GM12872 (cell line): ENCODE measurements at regions not wholly inside any gene's neighbourhood (a gene's known extent, or its start where the extent isn't known, plus 50 kb on each side); places are given as distances from the start of the nearest gene placed in this dataset.

Experiments used
- CTCF ChIP-seq: IDR thresholded peaks from 3 replicates; pipeline ENCODE4 v1.5.1; 2011; ENCODE audit warnings: low read depth, mild to moderate bottlenecking, low read length, moderate library complexity; ENCODE audit not compliant: insufficient read depth

- no peak for TF ChIP-seq CTCF
Measured at GRCh38 chr4:24417206-24417605, 167.1 kb downstream of the DHX15 start.

GRCh38 chr4:24416293-24416692 lies 168.1 kb downstream of the DHX15 start:
- TF ChIP-seq CTCF = no peak

GRCh38 chr4:24413311-24413784 lies 171.0 kb downstream of the DHX15 start:
- TF ChIP-seq CTCF = no peak

GRCh38 chr4:24411806-24412205 lies 172.5 kb downstream of the DHX15 start:
- TF ChIP-seq CTCF = no peak

- TF ChIP-seq CTCF = no peak
Measured at GRCh38 chr4:24411299-24411698, 173.1 kb downstream of the DHX15 start.

GRCh38 chr4:24408640-24409039 lies 175.7 kb downstream of the DHX15 start:
- no peak for TF ChIP-seq CTCF

GRCh38 chr4:24405926-24406325 lies 178.4 kb downstream of the DHX15 start:
- TF ChIP-seq CTCF = no peak

- no peak for TF ChIP-seq CTCF
Measured at GRCh38 chr4:24405341-24405740, 179.0 kb downstream of the DHX15 start.
